GM21390 (cell line): ENCODE measurements at regions not wholly inside any gene's neighbourhood (a gene's known extent, or its start where the extent isn't known, plus 50 kb on each side); places are given as distances from the start of the nearest gene placed in this dataset.
"Not testable (repeated sequence)": the region's sequence is repeated elsewhere in the genome, so short reads cannot be mapped to it uniquely, and the experiment has no call there.

Experiments
- ATAC-seq: cut with Tn5 transposase; IDR thresholded peaks from one replicate; pipeline ENCODE4 v1.9.1; 2021; ENCODE audit not compliant: unreplicated experiment

DNA sequence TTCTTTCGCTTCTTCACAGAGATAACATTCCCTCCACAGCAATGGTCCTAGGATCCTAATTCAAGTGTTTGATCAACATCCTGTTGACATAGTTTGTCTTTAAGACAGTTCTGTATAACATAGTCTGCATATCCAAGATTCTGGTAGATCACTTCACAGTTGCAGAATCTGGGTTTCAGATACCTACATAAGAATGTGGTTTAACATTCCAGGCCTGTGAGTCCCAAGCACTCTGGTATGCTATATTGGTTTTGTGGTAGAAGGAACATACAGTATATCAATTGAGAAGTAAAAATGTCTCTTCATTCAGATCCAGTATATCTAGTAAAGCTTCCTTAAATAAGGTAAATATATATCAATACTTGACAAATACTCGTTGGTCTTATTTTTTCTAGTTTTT, 914.2 kb upstream of the CDH6 start:
- no peak for ATAC-seq

DNA sequence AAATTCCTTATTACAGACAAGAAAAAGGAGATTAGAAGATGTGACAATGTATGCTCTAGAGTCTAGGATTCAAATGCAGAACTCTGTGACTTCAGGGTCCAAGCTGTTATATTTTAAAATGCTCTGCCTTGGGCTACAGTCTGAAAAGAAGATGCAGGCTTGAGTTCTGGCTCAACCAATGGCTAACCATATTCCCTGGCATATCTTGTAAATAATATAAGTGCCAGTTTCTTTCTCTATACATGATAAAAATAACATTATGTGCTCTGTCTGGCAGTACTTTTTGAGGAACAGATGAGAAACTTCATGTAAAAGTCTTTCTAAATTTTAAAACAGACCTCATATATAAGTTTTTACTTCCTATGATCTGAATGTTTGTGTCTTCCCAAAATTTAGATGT, 926.5 kb upstream of the CDH6 start:
- no peak for ATAC-seq

DNA sequence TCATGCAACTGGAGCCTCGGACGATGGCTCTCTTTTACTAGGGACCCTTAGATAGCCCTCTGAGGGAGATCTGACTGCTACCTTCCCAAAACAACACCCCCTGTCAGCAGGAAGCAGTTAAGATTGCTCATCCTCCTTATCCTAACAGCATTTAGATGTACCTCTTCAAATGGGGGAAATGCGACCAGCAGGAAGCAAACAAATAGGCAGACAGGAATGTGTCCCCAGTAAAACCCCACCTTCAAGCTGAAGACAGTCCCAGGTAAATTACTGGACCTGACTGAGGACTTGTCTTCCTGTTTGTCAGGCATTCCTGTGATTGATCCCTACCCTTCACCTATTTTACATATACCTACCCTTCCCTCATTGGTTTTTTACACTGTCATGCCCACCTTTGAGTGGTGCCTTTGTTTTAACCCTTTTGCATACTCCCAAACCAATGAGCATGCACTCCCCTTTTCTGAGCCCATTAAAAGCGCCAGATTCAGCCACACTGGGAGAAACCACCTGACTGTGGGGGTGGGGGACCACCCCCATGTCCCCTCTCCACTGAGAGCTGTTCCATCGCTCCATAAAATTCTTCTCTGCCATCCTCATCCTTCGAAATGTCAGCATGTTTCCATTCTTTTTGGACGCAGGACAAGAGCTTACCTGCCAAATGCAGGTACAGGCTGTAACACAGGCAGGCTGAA, 954.0 kb upstream of the CDH6 start:
- ATAC-seq = no peak

DNA sequence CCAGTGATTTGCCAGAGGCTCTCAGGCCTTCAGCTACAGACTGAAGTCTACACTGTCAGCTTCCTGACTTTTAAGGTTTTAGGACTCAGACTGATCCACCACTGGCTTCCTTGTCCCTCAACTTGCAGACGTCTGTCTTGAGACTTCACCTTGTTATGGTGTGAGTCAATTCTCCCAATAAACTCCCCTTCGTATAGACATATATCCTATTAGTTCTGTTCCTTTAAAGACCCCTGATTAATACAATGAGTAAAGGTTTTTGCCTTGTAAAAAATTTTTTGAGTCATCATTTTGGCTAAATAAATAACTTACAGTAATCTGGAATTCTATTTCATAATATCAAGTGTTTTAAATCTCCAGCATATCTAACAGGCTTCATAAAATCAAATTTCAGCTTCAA, 956.3 kb upstream of the CDH6 start:
- ATAC-seq = no peak

DNA sequence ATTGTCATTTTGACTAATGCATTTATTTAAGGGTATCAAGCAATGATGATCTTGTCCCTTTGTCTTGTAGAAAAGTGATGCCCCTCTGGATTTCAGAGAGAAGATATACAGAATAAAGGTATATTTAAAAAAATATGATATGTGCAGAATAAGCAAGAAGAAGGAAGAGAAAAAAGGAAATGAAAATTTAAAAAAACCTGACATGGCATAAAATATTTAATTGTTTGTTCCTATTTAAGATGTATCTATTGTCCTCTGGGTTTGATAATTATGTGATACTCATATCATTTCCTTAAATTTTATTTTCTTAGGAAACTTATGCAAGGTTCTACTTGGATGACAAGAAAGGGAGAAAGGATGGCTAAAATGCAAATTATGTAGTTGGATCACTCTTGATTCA, 983.7 kb upstream of the CDH6 start:
- no peak for ATAC-seq

DNA sequence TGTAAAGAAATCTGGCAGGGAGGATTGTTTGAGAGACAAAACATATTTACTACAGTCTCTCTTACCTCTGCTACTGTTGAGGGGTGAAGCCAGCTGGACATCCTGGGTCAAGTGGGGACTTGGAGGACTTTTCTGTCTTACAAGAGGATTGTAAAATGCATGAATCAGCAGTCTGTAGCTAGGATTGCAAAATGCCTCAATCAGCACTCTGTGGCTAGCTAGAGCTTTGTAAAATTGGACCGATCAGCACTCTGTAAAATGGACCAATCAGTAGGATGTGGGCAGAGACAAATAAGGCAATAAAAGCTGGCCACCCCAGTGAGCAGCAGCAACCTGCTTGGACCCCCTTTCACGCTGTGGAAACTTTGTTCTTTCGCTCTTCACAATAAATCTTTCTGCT, 995.8 kb upstream of the CDH6 start:
- ATAC-seq = no peak

DNA sequence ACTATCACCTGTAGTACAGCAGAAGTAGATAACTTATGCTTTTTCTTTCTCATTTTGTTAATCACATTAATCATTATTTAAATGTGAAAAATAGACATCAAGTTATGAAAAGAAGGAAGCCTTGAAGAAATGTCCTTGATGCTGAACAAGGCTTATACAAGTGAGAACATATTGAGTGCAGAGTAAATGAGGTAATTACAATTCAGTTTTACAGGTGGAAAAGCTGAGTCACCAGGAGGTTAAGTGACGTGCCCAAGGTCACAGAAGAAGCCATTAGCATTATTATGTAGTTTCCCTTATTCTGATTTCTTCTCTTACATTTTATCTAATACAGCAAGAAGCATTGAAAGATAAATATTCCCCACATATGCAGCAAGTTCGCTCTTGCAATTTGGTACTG, 998.5 kb upstream of the CDH6 start:
- no peak for ATAC-seq

DNA sequence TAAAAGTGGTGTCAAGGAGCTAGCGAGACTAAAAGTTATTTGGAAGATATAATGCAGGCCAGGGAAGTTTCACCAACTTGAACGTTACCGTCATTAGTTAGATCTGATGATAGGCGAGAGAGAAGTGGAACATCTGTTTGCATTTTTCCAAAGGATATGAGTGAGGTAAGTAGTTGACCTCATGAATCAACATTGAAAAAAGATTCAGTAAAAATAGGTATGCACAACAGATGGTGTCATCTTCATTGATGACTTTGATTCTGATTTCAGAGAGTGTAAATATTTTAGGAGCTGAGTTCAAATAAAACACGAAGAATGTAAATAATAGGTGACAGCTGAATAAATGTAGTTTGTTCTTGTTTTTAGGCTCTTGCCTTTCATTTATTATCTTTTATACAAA, 998.9 kb upstream of the CDH6 start:
- no peak for ATAC-seq

DNA sequence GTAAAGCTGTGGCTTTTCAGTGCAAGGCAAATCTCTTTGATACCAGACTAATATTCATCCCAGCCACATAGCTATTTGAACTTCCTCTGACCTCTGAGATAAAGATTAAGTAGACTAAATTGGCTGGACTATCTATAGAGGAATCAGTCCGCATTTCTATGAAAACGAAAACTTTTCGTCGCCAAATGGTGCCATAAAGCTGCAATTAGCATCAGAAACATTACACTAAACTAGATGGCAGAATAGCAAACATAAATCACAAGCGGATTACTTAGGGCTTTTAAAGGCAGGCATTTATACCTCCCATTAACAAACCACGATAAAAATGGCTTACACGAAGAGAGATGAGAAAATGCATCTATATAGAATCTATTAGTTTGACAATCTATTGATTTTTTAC, 1009.7 kb upstream of the CDH6 start:
- no peak for ATAC-seq

DNA sequence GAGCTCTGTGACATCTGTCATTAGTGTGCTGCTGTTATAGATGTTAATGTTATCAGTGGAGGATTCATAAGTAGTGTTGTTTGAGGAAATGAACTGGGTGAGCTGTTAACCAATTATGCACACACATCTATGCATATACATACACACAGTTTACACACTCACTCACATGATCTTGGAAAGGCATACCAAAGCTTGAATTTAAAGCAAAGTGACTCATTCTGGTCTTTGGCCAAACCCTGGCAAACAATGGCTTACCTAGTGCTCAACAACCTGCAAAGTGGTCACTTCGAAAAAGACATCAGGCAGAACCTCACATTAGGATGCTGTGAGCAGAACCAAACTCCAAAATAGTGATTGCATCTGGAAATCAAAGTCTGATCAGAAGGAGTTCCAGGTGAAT, 1037.3 kb upstream of the CDH6 start:
- no peak for ATAC-seq

DNA sequence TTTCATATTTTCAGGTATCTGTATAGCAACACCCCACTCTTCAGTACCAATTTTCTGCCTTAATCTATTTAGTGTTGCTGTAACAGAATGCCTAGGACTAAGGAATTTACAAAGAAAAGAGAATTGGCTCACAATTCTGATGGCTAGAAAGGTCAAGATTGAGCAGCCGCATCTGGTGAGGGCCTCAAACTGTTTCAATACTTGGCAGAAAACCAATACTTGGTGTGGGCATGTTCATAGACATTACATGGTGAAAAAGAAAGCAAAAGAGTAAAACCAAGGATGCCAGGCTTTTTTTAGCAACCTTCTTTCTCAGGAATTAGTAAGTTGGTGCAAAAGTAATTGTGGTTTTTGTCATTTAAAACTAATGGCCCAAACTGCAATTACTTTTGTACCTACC, 1041.1 kb upstream of the CDH6 start:
- ATAC-seq = no peak

DNA sequence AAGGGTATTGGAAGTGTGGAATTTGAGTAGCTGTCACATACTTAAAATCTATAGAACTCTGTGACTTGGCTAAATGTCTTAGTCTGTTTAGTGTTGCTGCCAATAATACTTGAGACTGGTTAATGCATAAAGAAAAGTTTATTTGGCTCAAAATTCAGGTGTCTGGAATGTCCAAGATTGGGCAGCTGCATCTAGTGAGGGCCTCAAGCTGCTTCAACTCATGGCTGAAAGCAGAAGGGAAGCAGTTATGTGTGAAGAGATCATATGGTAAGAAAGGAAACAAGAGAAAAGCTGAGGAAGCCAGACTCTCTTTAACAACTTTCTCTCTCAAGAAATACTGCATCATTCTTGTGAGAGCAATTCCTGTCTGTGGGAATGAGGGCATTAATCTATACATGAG, 1043.3 kb upstream of the CDH6 start:
- ATAC-seq = no peak

DNA sequence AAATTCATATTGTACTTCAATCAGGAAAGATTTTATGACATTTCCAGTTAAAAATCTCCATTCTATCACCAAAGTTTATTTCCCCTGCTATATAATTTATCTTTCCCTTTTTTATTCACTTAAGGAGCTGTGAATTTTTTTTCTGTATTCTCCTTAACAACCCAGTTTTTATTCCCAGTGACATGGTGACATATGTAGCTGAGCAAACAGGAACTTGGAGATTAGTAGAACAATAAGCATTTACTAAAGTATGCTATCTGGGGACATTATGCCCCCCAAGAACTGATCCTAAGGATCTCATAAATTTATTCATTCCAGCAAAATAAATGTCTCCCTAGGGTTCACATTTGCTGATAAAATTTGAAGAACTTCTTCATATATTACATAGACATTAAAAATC, 1044.0 kb upstream of the CDH6 start:
- no peak for ATAC-seq

DNA sequence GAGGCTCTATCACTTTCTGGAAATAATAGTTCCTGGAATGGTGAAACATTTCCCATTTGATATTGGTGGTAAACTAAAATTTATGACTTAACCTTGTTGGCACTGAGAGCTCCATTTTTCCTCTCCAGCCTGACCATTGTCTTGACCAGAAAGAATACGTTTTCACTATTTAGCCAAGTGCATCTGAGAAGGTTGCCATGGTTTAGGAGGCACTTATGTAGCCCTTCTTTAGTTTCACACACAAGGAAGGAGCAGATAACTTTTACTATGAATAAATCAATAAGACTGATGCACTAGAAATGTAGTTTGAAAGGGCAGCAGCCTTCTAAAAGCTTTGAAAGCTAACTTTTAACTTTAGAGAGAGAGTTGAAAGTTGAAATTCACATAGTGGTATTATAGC, 1045.5 kb upstream of the CDH6 start:
- no peak for ATAC-seq

DNA sequence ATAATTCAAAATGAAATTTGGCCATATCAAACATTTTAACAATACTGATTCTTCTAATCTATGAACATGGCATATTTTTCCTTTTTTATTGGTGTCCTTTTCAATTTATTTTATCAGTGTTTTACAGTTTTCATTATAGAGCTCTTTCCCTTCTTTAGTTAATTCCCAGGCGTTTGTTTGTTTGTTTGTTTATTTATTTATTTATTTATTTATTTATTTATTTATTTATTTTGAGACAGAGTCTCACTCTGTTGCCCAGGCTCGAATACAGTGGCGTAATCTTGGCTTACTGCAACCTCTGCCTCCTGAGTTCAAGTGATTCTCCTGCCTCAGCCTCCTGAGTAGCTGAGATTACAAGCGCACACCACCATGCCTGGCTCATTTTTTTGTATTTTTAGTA, 1049.4 kb upstream of the CDH6 start:
- not testable (repeated sequence) for ATAC-seq

DNA sequence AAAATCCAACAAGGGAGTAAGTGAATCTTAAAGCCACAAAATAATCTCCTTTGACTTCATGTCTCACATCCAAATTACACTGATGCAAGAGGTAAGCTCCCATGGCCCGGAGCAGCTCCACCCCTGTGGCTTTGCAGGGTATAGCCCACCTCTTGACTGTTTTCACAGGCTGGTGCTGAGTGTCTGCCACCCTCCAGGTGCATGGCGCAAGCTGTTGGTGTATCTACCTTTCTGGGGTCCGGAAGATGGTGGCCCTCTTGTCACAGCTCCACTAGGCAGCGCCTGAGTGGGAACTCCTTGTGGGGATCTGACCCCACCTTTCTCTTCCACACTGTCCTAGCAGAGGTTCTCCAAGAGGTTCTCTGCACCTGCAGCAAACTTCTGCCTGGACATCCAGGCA, 1051.1 kb upstream of the CDH6 start:
- no peak for ATAC-seq

DNA sequence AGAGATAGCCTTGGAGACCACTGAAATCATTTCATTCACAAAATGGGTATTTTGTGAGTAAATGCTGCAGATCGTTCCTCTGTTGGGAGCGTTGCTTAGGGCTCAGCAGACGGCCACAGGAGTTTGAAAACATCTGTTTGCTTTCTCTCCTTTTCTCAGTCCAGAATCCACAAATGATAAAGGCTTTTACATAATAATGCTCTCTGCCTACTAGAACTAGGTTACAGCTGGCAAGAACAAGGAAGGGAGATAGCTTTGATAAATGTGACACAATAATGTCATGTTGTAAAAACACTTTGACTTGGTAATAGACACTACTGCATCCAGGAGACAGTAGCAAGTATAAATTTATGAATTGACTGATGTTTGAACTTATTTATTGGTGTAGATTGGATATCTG, 1072.4 kb upstream of the CDH6 start:
- no peak for ATAC-seq

DNA sequence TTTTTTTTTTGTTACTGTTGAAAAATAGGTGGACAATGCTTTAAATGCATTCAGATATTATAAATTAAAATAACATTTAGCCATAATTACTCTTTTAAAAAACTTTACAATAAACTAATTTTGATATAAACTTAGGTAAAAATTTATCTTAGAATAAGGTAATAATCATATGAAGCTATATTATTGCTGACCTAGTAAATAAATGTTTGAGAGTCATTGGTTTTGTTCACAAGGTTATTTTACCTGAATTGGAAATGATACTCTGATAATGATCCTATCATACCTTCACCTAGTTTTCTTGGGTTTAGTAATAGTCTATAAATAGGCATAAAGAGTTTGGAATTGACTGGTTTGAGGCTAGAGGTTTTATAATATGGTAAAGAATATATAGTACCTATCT, 1076.4 kb upstream of the CDH6 start:
- no peak for ATAC-seq

DNA sequence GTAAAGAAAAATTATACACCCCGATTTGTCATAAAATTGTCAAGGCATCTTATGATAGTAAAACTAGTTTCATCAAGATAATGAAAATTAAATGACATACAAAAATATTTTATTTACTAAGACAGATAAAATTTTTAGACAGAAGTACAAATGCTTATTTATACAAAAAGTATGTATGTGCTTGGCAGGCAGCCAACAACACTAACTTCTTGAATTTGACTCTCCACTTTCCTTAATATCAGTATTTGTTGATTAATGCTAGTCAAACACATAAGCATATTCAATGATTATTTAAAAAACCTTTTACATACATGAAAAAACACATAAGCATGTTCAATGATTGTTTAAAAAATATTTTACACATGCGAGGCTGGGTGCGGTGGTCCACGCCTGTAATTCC, 1079.9 kb upstream of the CDH6 start:
- ATAC-seq = no peak

DNA sequence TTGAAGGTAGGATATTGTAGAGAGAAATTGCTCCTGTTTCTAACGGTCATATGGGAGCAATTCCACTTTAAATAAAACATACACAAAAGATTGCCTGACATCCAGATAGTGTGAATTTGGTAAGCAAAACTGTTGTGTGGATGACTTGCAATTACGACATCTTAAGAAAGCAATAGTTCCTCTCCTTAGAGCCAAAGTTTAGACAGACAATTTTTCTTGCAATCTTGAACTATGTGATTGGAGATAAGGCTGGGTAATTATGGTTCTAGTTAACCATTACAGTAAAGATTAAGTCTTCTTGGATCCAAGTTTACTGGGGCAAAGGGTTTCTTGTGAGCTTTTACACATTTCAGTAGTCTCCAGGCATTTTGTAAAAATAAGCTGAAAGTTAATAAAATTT, 1080.6 kb upstream of the CDH6 start:
- no peak for ATAC-seq

DNA sequence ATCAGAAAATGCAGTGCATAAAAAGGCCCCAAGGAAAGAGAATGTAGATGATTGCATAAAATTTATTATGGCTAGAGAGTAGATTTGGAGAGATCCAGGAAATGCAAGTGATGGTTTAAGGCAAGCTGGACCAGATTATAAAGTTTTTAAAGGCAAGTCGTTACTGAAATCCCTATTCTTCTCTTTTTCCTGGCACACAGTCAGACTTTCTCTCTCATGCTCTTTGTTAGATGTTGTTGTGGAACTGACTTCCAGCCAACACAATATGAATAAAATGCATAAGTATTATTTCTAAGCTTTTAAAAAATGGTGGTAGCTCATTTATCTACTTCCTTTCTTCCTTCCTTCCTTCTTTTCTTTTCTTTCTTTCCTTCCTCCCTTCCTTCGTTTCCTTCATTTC, 1085.4 kb upstream of the CDH6 start:
- ATAC-seq = no peak

DNA sequence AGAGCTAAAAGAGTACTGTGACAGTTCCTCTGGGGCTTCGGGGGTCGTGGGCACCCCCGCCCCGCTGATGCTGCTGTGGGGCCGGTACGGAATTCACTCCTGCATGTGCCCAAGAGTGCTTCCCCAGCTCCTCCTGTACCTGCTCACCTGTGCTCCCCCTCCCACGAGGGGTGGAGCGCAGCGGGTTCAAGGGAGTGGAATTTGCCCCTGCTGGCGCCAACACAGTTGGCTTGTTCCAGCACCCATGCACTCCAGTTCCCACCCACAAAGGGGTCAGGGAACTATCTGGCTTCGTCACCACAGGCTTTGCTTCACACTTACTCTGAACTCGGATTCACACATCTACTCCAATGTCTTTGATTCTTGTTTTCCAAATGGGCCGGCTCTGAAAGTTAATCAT, 1086.9 kb upstream of the CDH6 start:
- no peak for ATAC-seq

DNA sequence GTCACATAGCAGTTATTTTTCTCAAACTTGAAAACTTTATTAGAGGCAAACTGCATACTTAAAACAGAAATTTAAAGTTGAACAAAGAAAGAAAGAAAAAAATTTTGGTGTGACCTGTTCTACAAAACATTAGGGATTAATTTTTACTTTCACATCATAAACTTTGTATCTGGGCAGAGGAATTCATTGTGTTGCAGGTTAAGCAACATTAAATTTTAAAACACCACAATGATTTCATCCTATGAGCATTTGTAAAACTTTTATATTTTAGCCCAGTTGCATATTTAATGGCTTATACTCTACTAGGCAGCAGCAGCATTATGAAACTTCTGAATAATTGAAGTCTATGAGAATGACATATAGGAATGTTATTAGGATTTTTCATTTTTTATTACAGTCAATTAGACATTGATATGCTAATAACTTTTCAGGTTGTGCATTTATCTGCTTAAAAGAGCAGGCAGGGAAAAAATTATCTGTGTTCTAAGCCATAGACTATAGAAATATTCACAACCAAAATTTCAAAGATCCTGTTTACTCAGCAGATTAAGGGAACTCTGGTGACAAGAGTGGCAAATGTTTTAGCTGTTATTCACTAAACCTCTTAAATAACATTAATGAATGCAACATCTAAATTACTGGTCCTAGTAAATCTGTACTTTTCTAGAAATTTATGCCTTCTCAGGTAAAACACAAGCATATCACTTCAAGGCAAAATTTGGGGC, 1088.5 kb upstream of the CDH6 start:
- no peak for ATAC-seq
